Panc1 (cell line): ENCODE measurements at regions not wholly inside any gene's neighbourhood (a gene's known extent, or its start where the extent isn't known, plus 50 kb on each side); places are given as distances from the start of the nearest gene placed in this dataset.

ENCODE experiments used
- ATAC-seq: fragments of 200-7000 bp; cut with Tn5 transposase; 2 replicates; pipeline ENCODE4 v1.9.1; 2020; ENCODE audit warnings: mild to moderate bottlenecking, moderate library complexity
- BruUV-seq: library from RNA; stranded (reverse); fragments of 400-500 nt; replicated peaks from 2 replicates; lab custom pipeline; 2021; lab: Mats Ljungman, UMichigan
- CTCF ChIA-PET: fragments of 300-600 bp; sonication (Branson Sonifier 250); formaldehyde crosslinking; loops from one replicate; lab custom pipeline; 2022; ENCODE audit warnings: antibody characterized with exemption; lab: Charles Lee
- POLR2A ChIA-PET: fragments of 300-600 bp; sonication (Branson Sonifier 250); formaldehyde crosslinking; loops from one replicate; lab custom pipeline; 2022; ENCODE audit warnings: antibody characterized with exemption; lab: Charles Lee
- DNase-seq: peaks from one replicate; pipeline ENCODE4 v3.0.0-alpha.2; 2010; ENCODE audit warnings: low read depth, low spot score
- H3K27ac ChIP-seq: 2 replicates; pipeline ENCODE4 v1.5.1; 2011; ENCODE audit warnings: mild to moderate bottlenecking, low read length, inconsistent platforms
- H3K27me3 ChIP-seq: fragments of 200-500 bp; sonication (Bioruptor generic); 2 replicates; pipeline ENCODE4 v1.6.0; 2014; ENCODE audit warnings: low read length, inconsistent platforms; ENCODE audit not compliant: control insufficient read depth, insufficient read depth
- H3K36me3 ChIP-seq: fragments of 200-500 bp; sonication (Bioruptor generic); 2 replicates; pipeline ENCODE4 v1.5.1; 2014; ENCODE audit warnings: inconsistent platforms, mild to moderate bottlenecking, low read length, moderate library complexity; ENCODE audit not compliant: control insufficient read depth, insufficient read depth
- H3K4me1 ChIP-seq: 2 replicates; pipeline ENCODE4 v1.5.1; 2011; ENCODE audit warnings: inconsistent platforms, mild to moderate bottlenecking, low read length, moderate library complexity; ENCODE audit not compliant: control insufficient read depth, insufficient read depth
- H3K4me3 ChIP-seq, 2 experiments: 2 replicates each; pipeline ENCODE4 v1.5.1; 2011 to 2012; ENCODE audit warnings: low read depth in 2 of 2, low read length in 2 of 2, mild to moderate bottlenecking in 2 of 2, inconsistent platforms in 1 of 2, moderate library complexity in 1 of 2
- H3K9me3 ChIP-seq: fragments of 200-500 bp; sonication (Bioruptor generic); 2 replicates; pipeline ENCODE4 v1.5.1; 2014; ENCODE audit warnings: low read depth, mild to moderate bottlenecking, inconsistent platforms, low read length, moderate library complexity; ENCODE audit not compliant: control insufficient read depth, insufficient read depth
- CTCF ChIP-seq: fragments of 450-650 bp; IDR thresholded peaks from 2 replicates; pipeline ENCODE4 v1.5.1; 2017; ENCODE audit warnings: mild to moderate bottlenecking
- POLR2AphosphoS5 ChIP-seq: IDR thresholded peaks from 2 replicates; pipeline ENCODE4 v1.6.1; 2012; ENCODE audit warnings: mild to moderate bottlenecking, low read depth, low read length, moderate library complexity
- REST ChIP-seq, 2 experiments: IDR thresholded peaks; 2 replicates each; pipeline ENCODE4 v1.6.1; 2011 to 2012; ENCODE audit warnings: low read depth in 2 of 2, control low read depth in 1 of 2, low read length in 1 of 2, mild to moderate bottlenecking in 1 of 2, moderate library complexity in 1 of 2; ENCODE audit not compliant: insufficient read depth in 1 of 2
- SIN3A ChIP-seq: IDR thresholded peaks from 2 replicates; pipeline ENCODE4 v1.6.1; 2012; ENCODE audit warnings: low read depth, mild to moderate bottlenecking, low read length, moderate library complexity, borderline replicate concordance; ENCODE audit not compliant: insufficient read depth
- TCF7L2 ChIP-seq: IDR thresholded peaks from 2 replicates; pipeline ENCODE4 v1.6.1; 2011; ENCODE audit warnings: mild to moderate bottlenecking, low read depth, low read length, inconsistent platforms
- in situ Hi-C: cut with HindIII; loops from 2 replicates; pipeline ENCODE4 v1.10.0; 2016; ENCODE audit warnings: low sequenced_read_pairs, low pct_unique_long_range_greater_than_20kb
- intact Hi-C: fragments of 100-400 bp; cut with micrococcal nuclease; formaldehyde crosslinking; loops from one replicate; pipeline ENCODE4 v1.10.0; 2022; ENCODE audit not compliant: unreplicated experiment

- ChIA-PET CTCF (no interaction called here), POLR2A (no interaction called here)
- intact Hi-C loops = no loop called here
Observed at GRCh38 chr6:92180090-92180489, 1239.3 kb downstream of the EPHA7 start.

GRCh38 chr6:92176666-92177065, 1242.7 kb downstream of the EPHA7 start:
- no TSS peak for BruUV-seq
- in situ Hi-C loops = no loop called here
- POLR2A ChIA-PET = no interaction called here

More at GRCh38 chr6:92180090-92180489, 1239.3 kb downstream of the EPHA7 start:
- no peaks in the 10 kb centered on the region for H3K36me3 ChIP-seq
- no peak overlapping the region for H3K27ac ChIP-seq
- DNase-seq = no peak
- H3K4me1 ChIP-seq = no peaks in the 10 kb centered on the region
- in situ Hi-C loops = no loop called here
- BruUV-seq = no TSS peak
- no peaks in the 10 kb centered on the region for H3K27me3 ChIP-seq
- no peak for ATAC-seq
- H3K9me3 ChIP-seq = no peaks in the 10 kb centered on the region
- no peak for TF ChIP-seq SIN3A
- TF ChIP-seq CTCF = no peak
- TF ChIP-seq POLR2AphosphoS5 = no peak
- TF ChIP-seq TCF7L2 = no peak
- no peak for TF ChIP-seq REST (IDR thresholded peaks at IDR 0.05; ENCODE audit: insufficient read depth in 1 of 2, low read depth in 2 of 2, low read length in 1 of 2)
- no peak overlapping the region for H3K4me3 ChIP-seq

More at GRCh38 chr6:92176666-92177065, 1242.7 kb downstream of the EPHA7 start:
- intact Hi-C loops = no loop called here
- Histone ChIP-seq H3K9me3 (no peaks in the 10 kb centered on the region), H3K27ac (no peak overlapping the region), H3K4me3 (no peak overlapping the region), H3K36me3 (no peaks in the 10 kb centered on the region), H3K27me3 (no peaks in the 10 kb centered on the region), H3K4me1 (no peaks in the 10 kb centered on the region)
- TF ChIP-seq POLR2AphosphoS5 (no peak), CTCF (no peak), TCF7L2 (no peak), SIN3A (no peak), REST (IDR thresholded peaks at IDR 0.05; ENCODE audit: insufficient read depth in 1 of 2, low read depth in 2 of 2, low read length in 1 of 2) (no peak)
- DNase-seq (no peak), ATAC-seq (no peak)
- CTCF ChIA-PET = no interaction called here
